ENCODE measurements at regions not wholly inside any gene's neighbourhood (a gene's known extent, or its start where the extent isn't known, plus 50 kb on each side); places are given as distances from the start of the nearest gene placed in this dataset.

GRCh38 chr10:78450807-78451485, 417.3 kb downstream of the RPS24 start:
- no peak for TF ChIP-seq EZH2 (IDR thresholded peaks at IDR 0.05; ENCODE audit: low read depth)
- no peak for TF ChIP-seq CTCF (conservative IDR thresholded peaks at IDR 0.05)
- H4K20me1 ChIP-seq (ENCODE audit: insufficient read depth) = no peaks in the 10 kb centered on the region
- no TSS peak for BruUV-seq (replicated peaks)
- no peaks in the 10 kb centered on the region for H3K36me3 ChIP-seq (ENCODE audit: low read depth)
- no peak overlapping the region for H3K4me3 ChIP-seq
- ChIA-PET CTCF (no interaction called here), POLR2A (ENCODE audit: unreplicated experiment) (no interaction called here)
- H3K79me2 ChIP-seq (ENCODE audit: low read depth) = no peaks in the 10 kb centered on the region
- H3K27ac ChIP-seq = no peak overlapping the region
- no peaks in the 10 kb centered on the region for H3K9me2 ChIP-seq (ENCODE audit: insufficient read depth)
- DNase-seq = no peak
- H3F3A ChIP-seq (ENCODE audit: insufficient read depth, low read depth) = no peaks in the 10 kb centered on the region
- no peak overlapping the region for H2AFZ ChIP-seq
- no peak overlapping the region for H3K4me2 ChIP-seq
- H3K4me1 ChIP-seq (replicated peaks; ENCODE audit: insufficient read depth) = no peaks in the 10 kb centered on the region
- no peaks in the 10 kb centered on the region for H3K9me3 ChIP-seq (ENCODE audit: insufficient read depth, low read depth)
- intact Hi-C loops (cut with micrococcal nuclease; ENCODE audit: unreplicated experiment) = no loop called here
- peaks cover 22% of the 10 kb centered on the region for H3K27me3 ChIP-seq (ENCODE audit: insufficient read depth, low read depth)

- H3K4me3 ChIP-seq = no peak overlapping the region
- H3K79me2 ChIP-seq (ENCODE audit: low read depth) = no peaks in the 10 kb centered on the region
- POLR2A ChIA-PET (ENCODE audit: unreplicated experiment) = no interaction called here
- no peak overlapping the region for H3K27ac ChIP-seq
- H2AFZ ChIP-seq = no peak overlapping the region
- H3K36me3 ChIP-seq (ENCODE audit: low read depth) = no peaks in the 10 kb centered on the region
- DNase-seq = no peak
- no peaks in the 10 kb centered on the region for H3K9me3 ChIP-seq (ENCODE audit: insufficient read depth, low read depth)
- H3K4me1 ChIP-seq (replicated peaks; ENCODE audit: insufficient read depth) = no peaks in the 10 kb centered on the region
- no peaks in the 10 kb centered on the region for H4K20me1 ChIP-seq (ENCODE audit: insufficient read depth)
- intact Hi-C loops (cut with micrococcal nuclease; ENCODE audit: unreplicated experiment) = no loop called here
- peaks cover 22% of the 10 kb centered on the region for H3K27me3 ChIP-seq (ENCODE audit: insufficient read depth, low read depth)
- no peaks in the 10 kb centered on the region for H3K9me2 ChIP-seq (ENCODE audit: insufficient read depth)
- no peaks in the 10 kb centered on the region for H3F3A ChIP-seq (ENCODE audit: insufficient read depth, low read depth)
- no peak overlapping the region for H3K4me2 ChIP-seq
- CTCF ChIA-PET = no interaction called here
- BruUV-seq (replicated peaks) = no TSS peak
- TF ChIP-seq EZH2 (IDR thresholded peaks at IDR 0.05; ENCODE audit: low read depth) = no peak
- no peak for TF ChIP-seq CTCF (conservative IDR thresholded peaks at IDR 0.05)
Measured at GRCh38 chr10:78451592-78451991, 417.9 kb downstream of the RPS24 start.

GRCh38 chr10:78454123-78454645, 420.5 kb downstream of the RPS24 start:
- H3K4me1 ChIP-seq (replicated peaks; ENCODE audit: insufficient read depth) = peaks cover 24% of the 10 kb centered on the region
- ChIA-PET CTCF (no interaction called here), POLR2A (ENCODE audit: unreplicated experiment) (no interaction called here)
- TF ChIP-seq EZH2 (IDR thresholded peaks at IDR 0.05; ENCODE audit: low read depth) (no peak), CTCF (conservative IDR thresholded peaks at IDR 0.05) (no peak)
- H2AFZ ChIP-seq = no peak overlapping the region
- no peaks in the 10 kb centered on the region for H3K79me2 ChIP-seq (ENCODE audit: low read depth)
- no peaks in the 10 kb centered on the region for H3K9me3 ChIP-seq (ENCODE audit: insufficient read depth, low read depth)
- H3K4me3 ChIP-seq = no peak overlapping the region
- intact Hi-C loops (cut with micrococcal nuclease; ENCODE audit: unreplicated experiment) = no loop called here
- BruUV-seq (replicated peaks) = no TSS peak
- H3K36me3 ChIP-seq (ENCODE audit: low read depth) = no peaks in the 10 kb centered on the region
- no peak overlapping the region for H3K27ac ChIP-seq
- no peak for DNase-seq
- H3K9me2 ChIP-seq (ENCODE audit: insufficient read depth) = no peaks in the 10 kb centered on the region
- H3K4me2 ChIP-seq = no peak overlapping the region
- no peaks in the 10 kb centered on the region for H4K20me1 ChIP-seq (ENCODE audit: insufficient read depth)
- H3K27me3 ChIP-seq (ENCODE audit: insufficient read depth, low read depth) = peaks cover 15% of the 10 kb centered on the region
- peaks cover 14% of the 10 kb centered on the region for H3F3A ChIP-seq (ENCODE audit: insufficient read depth, low read depth)

Data from PC-9 (cell line).